B cell (primary cell): ENCODE measurements at regions not wholly inside any gene's neighbourhood (a gene's known extent, or its start where the extent isn't known, plus 50 kb on each side); places are given as distances from the start of the nearest gene placed in this dataset.

Experiments used
- ATAC-seq: fragments of 200-7000 bp; cut with Tn5 transposase; one replicate; pipeline ENCODE4 v1.10.0; 2021; ENCODE audit warnings: low read depth, mild to moderate bottlenecking, moderate number of reproducible peaks, moderate library complexity
- CTCF ChIA-PET: fragments of 350-600 bp; sonication (Branson Sonifier 250); formaldehyde crosslinking; loops from one replicate; lab custom pipeline; 2021; ENCODE audit warnings: antibody characterized with exemption, inconsistent platforms; lab: Charles Lee
- POLR2A ChIA-PET: fragments of 350-600 bp; sonication (Branson Sonifier 250); formaldehyde crosslinking; loops from one replicate; lab custom pipeline; 2021; ENCODE audit warnings: antibody characterized with exemption; lab: Charles Lee
- DNase-seq: peaks from one replicate; pipeline ENCODE4 v3.0.0; 2013
- H2AFZ ChIP-seq: 2 replicates; pipeline ENCODE4 v1.6.1; 2012; ENCODE audit warnings: mild to moderate bottlenecking, low read depth, low read length; ENCODE audit not compliant: insufficient read depth, poor library complexity, severe bottlenecking
- H3K27ac ChIP-seq, 2 donors: 1 replicate in 1 of 2; 2 replicates in 1 of 2; pipeline ENCODE4 v1.5.1; 2012 to 2013; ENCODE audit warnings: low read length in 2 of 2, mild to moderate bottlenecking in 2 of 2, moderate library complexity in 1 of 2
- H3K27me3 ChIP-seq, 4 experiments: fragments of 200-600 bp in 1 of 4; sonication (generic) in 1 of 4; replicated peaks in 1 of 4; 1 replicate in 2 of 4; 2 replicates in 2 of 4; pipeline versions ENCODE4 v1.6.1 to v1.7.0; 2013 to 2016; ENCODE audit warnings: low read length in 3 of 4, mild to moderate bottlenecking in 2 of 4, mixed read lengths in 1 of 4, moderate library complexity in 1 of 4; ENCODE audit not compliant: insufficient read depth in 4 of 4, control insufficient read depth in 3 of 4; ENCODE audit errors: control extremely low read depth in 1 of 4
- H3K36me3 ChIP-seq, 2 experiments: replicated peaks in 1 of 2; 1 replicate in 1 of 2; 2 replicates in 1 of 2; pipeline versions ENCODE4 v1.6.1 to v1.7.1; 2013; ENCODE audit warnings: low read length in 1 of 2; ENCODE audit not compliant: insufficient read depth in 2 of 2, control insufficient read depth in 1 of 2; ENCODE audit errors: control extremely low read depth in 1 of 2, extremely low read depth in 1 of 2
- H3K4me1 ChIP-seq, 2 donors: fragments of 200-600 bp in 1 of 2; sonication (generic) in 1 of 2; 1 replicate in 1 of 2; 2 replicates in 1 of 2; pipeline versions ENCODE4 v1.5.1 to v1.6.1; 2013 to 2017; ENCODE audit warnings: low read length in 2 of 2; ENCODE audit not compliant: control insufficient read depth in 2 of 2, insufficient read depth in 2 of 2
- H3K4me2 ChIP-seq: replicated peaks from 2 replicates; pipeline ENCODE3; 2012; ENCODE audit warnings: mild to moderate bottlenecking, low read depth, low read length; ENCODE audit not compliant: poor library complexity, severe bottlenecking
- H3K4me3 ChIP-seq, 5 experiments: fragments of 200-600 bp in 1 of 5; sonication (generic) in 1 of 5; 1 replicate in 3 of 5; 2 replicates in 2 of 5; pipeline versions ENCODE4 v1.5.1 to v1.7.0; 2011 to 2016; ENCODE audit warnings: low read length in 4 of 5, mild to moderate bottlenecking in 4 of 5, low read depth in 2 of 5, control low read depth in 1 of 5, moderate library complexity in 1 of 5; ENCODE audit not compliant: insufficient read depth in 1 of 5; ENCODE audit errors: control extremely low read depth in 1 of 5, extremely low read depth in 1 of 5
- H3K79me2 ChIP-seq: fragments of 200-600 bp; sonication (generic); one replicate; pipeline ENCODE4 v1.6.0; 2016; ENCODE audit warnings: low read length; ENCODE audit not compliant: control insufficient read depth, insufficient read depth
- H3K9ac ChIP-seq: fragments of 200-600 bp; sonication (generic); 2 replicates; pipeline ENCODE4 v1.6.1; 2017; ENCODE audit warnings: mild to moderate bottlenecking, low read length, moderate library complexity
- H3K9me3 ChIP-seq, 3 donors: one replicate each; pipeline versions ENCODE4 v1.6.1 to v1.7.1; 2013; ENCODE audit warnings: low read length in 2 of 3; ENCODE audit not compliant: control insufficient read depth in 2 of 3, insufficient read depth in 1 of 3; ENCODE audit errors: control extremely low read depth in 1 of 3
- H4K20me1 ChIP-seq: 2 replicates; pipeline ENCODE4 v1.6.0; 2012; ENCODE audit warnings: mild to moderate bottlenecking, low read length; ENCODE audit not compliant: insufficient read depth, control insufficient read depth, poor library complexity, severe bottlenecking
- H3K27ac Mint-ChIP-seq: one replicate; pipeline ENCODE4 v1.8.0; 2021; ENCODE audit warnings: mixed read lengths
- H3K27me3 Mint-ChIP-seq: one replicate; pipeline ENCODE4 v1.8.0; 2021; ENCODE audit warnings: mixed read lengths
- H3K4me1 Mint-ChIP-seq: one replicate; pipeline ENCODE4 v1.8.0; 2021; ENCODE audit warnings: mixed read lengths
- H3K4me3 Mint-ChIP-seq: one replicate; pipeline ENCODE4 v1.8.0; 2021; ENCODE audit warnings: mixed read lengths
- H3K9me3 Mint-ChIP-seq: one replicate; pipeline ENCODE4 v1.8.0; 2022; ENCODE audit warnings: mixed read lengths; ENCODE audit not compliant: insufficient read depth
- CTCF ChIP-seq: fragments of 200-600 bp; IDR thresholded peaks from one replicate; pipeline ENCODE4 v1.8.0; 2022; ENCODE audit warnings: antibody characterized with exemption, mild to moderate bottlenecking
- EZH2 ChIP-seq: IDR thresholded peaks from 2 replicates; pipeline ENCODE4 v1.6.1; 2012; ENCODE audit warnings: borderline replicate concordance, low read depth, mild to moderate bottlenecking, moderate library complexity, low read length; ENCODE audit not compliant: insufficient read depth, poor library complexity, severe bottlenecking
- WGBS: methylation state at CpG from one replicate; pipeline ENCODE4 v1.1.5; 2013; ENCODE audit warnings: missing lambda C conversion rate; ENCODE audit not compliant: insufficient coverage; 5-methylcytosine and 5-hydroxymethylcytosine counted together
- intact Hi-C: fragments of 100-400 bp; cut with micrococcal nuclease; formaldehyde crosslinking; loops from one replicate; pipeline ENCODE4 v1.10.0; 2022

- DNase-seq = no peak
- H3K27ac ChIP-seq = no peak overlapping the region
- ATAC-seq = no peak
- H4K20me1 ChIP-seq = no peaks in the 10 kb centered on the region
- POLR2A ChIA-PET = no interaction called here
- no peaks in the 10 kb centered on the region for H3K9me3 ChIP-seq
- Mint-ChIP-seq H3K27ac (no peak overlapping the region), H3K9me3 (no peaks in the 10 kb centered on the region), H3K4me1 (no peaks in the 10 kb centered on the region), H3K27me3 (no peaks in the 10 kb centered on the region), H3K4me3 (no peak overlapping the region)
- H3K79me2 ChIP-seq = no peaks in the 10 kb centered on the region
- no peaks in the 10 kb centered on the region for H3K27me3 ChIP-seq
- no peak for TF ChIP-seq CTCF
- no peaks in the 10 kb centered on the region for H3K4me1 ChIP-seq
- intact Hi-C loops = no loop called here
- no peak overlapping the region for H3K4me3 ChIP-seq
- no peak overlapping the region for H2AFZ ChIP-seq
- CTCF ChIA-PET = interaction anchor here (0.6 kb wide), 1 partner anchor 468 kb away, joined by 3 read pairs; no protein-coding TSS in a partner anchor
- H3K4me2 ChIP-seq = no peak overlapping the region
- no peaks in the 10 kb centered on the region for H3K36me3 ChIP-seq
- no peak overlapping the region for H3K9ac ChIP-seq
Observed at GRCh38 chr7:16098058-16098457, 323.3 kb downstream of the CRPPA start.

GRCh38 chr7:16095171-16095950 lies 326.0 kb downstream of the CRPPA start:
- H3K27me3 ChIP-seq = no peaks in the 10 kb centered on the region
- no peak overlapping the region for H3K27ac ChIP-seq
- H3K4me3 Mint-ChIP-seq = no peak overlapping the region
- no peak for TF ChIP-seq CTCF
- TF ChIP-seq EZH2 = no peak
- H3K4me1 Mint-ChIP-seq = no peaks in the 10 kb centered on the region
- H3K27ac Mint-ChIP-seq = no peak overlapping the region
- ChIA-PET POLR2A (no interaction called here), CTCF (interaction anchor here (1.4 kb wide), 1 partner anchor 22 kb away, joined by 3 read pairs; no protein-coding TSS in a partner anchor)
- H2AFZ ChIP-seq = no peak overlapping the region
- intact Hi-C loops = no loop called here
- ATAC-seq (no peak), DNase-seq (no peak)
- 50% methylated on average over 1 of the region's 3 CpGs for WGBS
- H3K9me3 Mint-ChIP-seq = no peaks in the 10 kb centered on the region
- no peak overlapping the region for H3K4me2 ChIP-seq
- no peak overlapping the region for H3K9ac ChIP-seq
- no peaks in the 10 kb centered on the region for H4K20me1 ChIP-seq
- no peaks in the 10 kb centered on the region for H3K4me1 ChIP-seq
- no peaks in the 10 kb centered on the region for H3K9me3 ChIP-seq
- H3K79me2 ChIP-seq = no peaks in the 10 kb centered on the region
- H3K27me3 Mint-ChIP-seq = no peaks in the 10 kb centered on the region
- H3K36me3 ChIP-seq = no peaks in the 10 kb centered on the region
- no peak overlapping the region for H3K4me3 ChIP-seq
